Esophagus squamous epithelium (tissue), 5 donors: ENCODE measurements at regions not wholly inside any gene's neighbourhood (a gene's known extent, or its start where the extent isn't known, plus 50 kb on each side); places are given as distances from the start of the nearest gene placed in this dataset.

Experiments
- DNase-seq: peaks from one replicate; lab custom pipeline; 2025; lab: John Stamatoyannopoulos, UW
- H3K27ac ChIP-seq, 4 donors: fragments of 200-600 bp; sonication (generic); one replicate each; pipeline ENCODE4 v1.5.1; 2016 to 2019; ENCODE audit warnings: mild to moderate bottlenecking in 1 of 4
- H3K27me3 ChIP-seq, 4 donors: fragments of 200-600 bp; sonication (generic); 1 replicate in 3 of 4; 2 replicates in 1 of 4; pipeline versions ENCODE4 v1.5.1 to v1.6.0; 2017 to 2021; ENCODE audit warnings: antibody characterized with exemption in 1 of 4
- H3K36me3 ChIP-seq, 3 donors: fragments of 200-600 bp; sonication (generic); one replicate each; pipeline ENCODE4 v1.5.1; 2016 to 2019
- H3K4me1 ChIP-seq, 3 donors: fragments of 200-600 bp; sonication (generic); one replicate each; pipeline ENCODE4 v1.5.1; 2017 to 2019
- H3K4me3 ChIP-seq, 4 donors: fragments of 200-600 bp; sonication (generic); 1 replicate in 3 of 4; 2 replicates in 1 of 4; pipeline ENCODE4 v1.5.1; 2016 to 2019; ENCODE audit warnings: mild to moderate bottlenecking in 2 of 4, moderate library complexity in 1 of 4
- H3K9me3 ChIP-seq, 3 donors: fragments of 200-600 bp; sonication (generic); one replicate each; pipeline ENCODE4 v1.5.1; 2016 to 2019
- CTCF ChIP-seq, 6 experiments: fragments of 450-650 bp in 4 of 6; fragments of 200-600 bp in 2 of 6; sonication (generic) in 2 of 6; IDR thresholded peaks; one replicate each; pipeline ENCODE4 v1.5.1; 2016 to 2019; ENCODE audit warnings: antibody characterized with exemption in 6 of 6, mild to moderate bottlenecking in 4 of 6, moderate library complexity in 4 of 6
- POLR2A ChIP-seq, 4 donors: fragments of 450-650 bp; IDR thresholded peaks; one replicate each; pipeline ENCODE4 v1.6.1; 2017; ENCODE audit warnings: antibody characterized with exemption in 4 of 4, mild to moderate bottlenecking in 4 of 4, moderate library complexity in 3 of 4
- WGBS, 2 donors: methylation state at CpG; one replicate each; pipeline ENCODE4 v1.1.5; 2018; 5-methylcytosine and 5-hydroxymethylcytosine counted together
- intact Hi-C: fragments of 100-400 bp; cut with DNase I; formaldehyde crosslinking; loops from one replicate; pipeline ENCODE4 v1.15.0; 2022
- donor health status: DM: yes; HTN: yes; CAD: no.

- Histone ChIP-seq H3K4me1 (peaks cover 0 to 9% (median 0%) of the 10 kb centered on the region in 3 donors), H3K27ac (no peak overlapping the region), H3K27me3 (peaks cover 0 to 56% (median 0%) of the 10 kb centered on the region in 4 donors), H3K36me3 (no peaks in the 10 kb centered on the region), H3K4me3 (no peak overlapping the region), H3K9me3 (no peaks in the 10 kb centered on the region)
- 30 to 53% methylated on average over 3 to 6 of the region's 6 CpGs for WGBS, 2 donors
- intact Hi-C loops = no loop called here
- TF ChIP-seq CTCF (IDR thresholded peaks at IDR 0.05) (no peak), POLR2A (IDR thresholded peaks at IDR 0.05) (no peak)
- no peak for DNase-seq
Measured at GRCh38 chr11:134464196-134464595, 52.2 kb upstream of the B3GAT1 start.

GRCh38 chr11:134463716-134464115 is 51.7 kb upstream of the B3GAT1 start:
- H3K36me3 ChIP-seq = no peaks in the 10 kb centered on the region
- intact Hi-C loops = no loop called here
- no peak overlapping the region for H3K4me3 ChIP-seq
- H3K4me1 ChIP-seq = peaks cover 0 to 4% (median 0%) of the 10 kb centered on the region in 3 donors
- H3K27me3 ChIP-seq = peaks cover 0 to 56% (median 0%) of the 10 kb centered on the region in 4 donors
- TF ChIP-seq CTCF (IDR thresholded peaks at IDR 0.05) = no peak
- no peak for TF ChIP-seq POLR2A (IDR thresholded peaks at IDR 0.05)
- no peak for DNase-seq
- WGBS, 2 donors = 63 to 74% methylated on average over 5 of the region's 5 CpGs
- H3K9me3 ChIP-seq = no peaks in the 10 kb centered on the region
- no peak overlapping the region for H3K27ac ChIP-seq
